ENCODE measurements at regions not wholly inside any gene's neighbourhood (a gene's known extent, or its start where the extent isn't known, plus 50 kb on each side); places are given as distances from the start of the nearest gene placed in this dataset.

DNA sequence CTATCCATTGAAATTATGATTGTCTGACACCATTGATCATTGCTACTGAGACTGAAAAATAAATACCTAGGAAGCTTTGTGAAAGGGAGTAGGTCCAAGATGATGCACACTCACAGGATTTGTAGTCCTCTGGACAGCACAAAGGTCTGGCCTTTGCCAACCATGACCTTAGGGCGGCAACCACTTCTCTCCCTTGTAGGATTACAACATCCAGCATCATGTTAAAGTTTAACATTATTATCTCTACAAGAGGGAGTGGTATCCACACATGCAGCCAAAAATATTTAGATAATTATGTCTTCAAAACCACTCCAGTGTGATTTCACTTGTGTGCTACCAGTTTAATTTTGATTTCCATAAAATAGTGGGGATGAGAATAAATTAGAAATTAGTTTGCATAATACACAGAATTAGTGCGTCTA is 51.1 kb upstream of the NHSL1 start:
- no peak for DNase-seq (ENCODE audit: low spot score)

GRCh38 chr6:138554146-138554545 is 54.9 kb upstream of the NHSL1 start:
- no peak for DNase-seq (ENCODE audit: low spot score)

GRCh38 chr6:138555421-138555988 is 56.2 kb upstream of the NHSL1 start:
- no peak for DNase-seq (ENCODE audit: low spot score)

- DNase-seq (ENCODE audit: low spot score): no peak
These were observed 57.9 kb upstream of the NHSL1 start for GRCh38 chr6:138557147-138557546.

DNA sequence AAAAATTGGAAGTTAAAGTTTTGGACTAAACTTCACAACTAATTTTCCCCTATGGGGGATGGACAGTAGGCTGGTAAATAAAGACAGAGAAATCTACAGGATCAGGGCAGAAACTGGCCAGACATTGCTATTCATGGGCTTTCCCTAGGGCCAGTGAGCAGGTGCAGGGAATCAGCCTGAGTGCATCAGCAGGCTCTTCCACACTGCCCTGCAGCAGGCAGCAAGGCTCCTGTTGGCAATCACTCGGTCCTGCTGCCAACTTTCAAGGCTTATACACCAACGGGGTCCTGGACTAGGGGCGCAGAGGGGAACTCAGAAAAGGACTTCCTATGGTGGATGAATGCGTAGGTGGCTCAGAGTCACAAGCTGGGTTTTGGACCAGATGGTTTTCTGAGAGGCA is 59.8 kb upstream of the NHSL1 start:
- no peak for DNase-seq (ENCODE audit: low spot score)

- no peak for DNase-seq (ENCODE audit: low spot score)
These were observed 61.0 kb upstream of the NHSL1 start for GRCh38 chr6:138560130-138560860.

- DNase-seq (ENCODE audit: low spot score): no peak
These were observed 63.4 kb upstream of the NHSL1 start for GRCh38 chr6:138562691-138563090.

DNA sequence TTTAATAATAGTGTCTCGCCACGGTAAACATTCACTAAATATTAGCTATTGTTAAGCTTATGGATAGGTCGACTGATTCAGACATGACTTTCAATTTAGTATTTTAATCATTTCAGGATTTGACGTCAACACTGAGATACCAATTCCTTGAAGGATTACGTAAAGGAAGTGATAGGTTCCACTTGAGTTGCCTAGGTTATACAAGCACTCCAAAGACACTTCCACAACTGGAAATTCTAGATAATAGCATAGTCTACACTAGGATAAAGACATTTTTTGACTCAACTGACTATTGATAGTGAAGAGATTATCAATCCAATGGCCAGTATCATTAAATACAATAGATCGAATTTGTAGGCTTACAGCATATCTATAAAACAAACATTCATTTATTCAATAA is 63.9 kb upstream of the NHSL1 start:
- no peak for DNase-seq (ENCODE audit: low spot score)

- no peak for DNase-seq (ENCODE audit: low spot score)
These were observed 64.4 kb upstream of the NHSL1 start for GRCh38 chr6:138563650-138564049.

DNA sequence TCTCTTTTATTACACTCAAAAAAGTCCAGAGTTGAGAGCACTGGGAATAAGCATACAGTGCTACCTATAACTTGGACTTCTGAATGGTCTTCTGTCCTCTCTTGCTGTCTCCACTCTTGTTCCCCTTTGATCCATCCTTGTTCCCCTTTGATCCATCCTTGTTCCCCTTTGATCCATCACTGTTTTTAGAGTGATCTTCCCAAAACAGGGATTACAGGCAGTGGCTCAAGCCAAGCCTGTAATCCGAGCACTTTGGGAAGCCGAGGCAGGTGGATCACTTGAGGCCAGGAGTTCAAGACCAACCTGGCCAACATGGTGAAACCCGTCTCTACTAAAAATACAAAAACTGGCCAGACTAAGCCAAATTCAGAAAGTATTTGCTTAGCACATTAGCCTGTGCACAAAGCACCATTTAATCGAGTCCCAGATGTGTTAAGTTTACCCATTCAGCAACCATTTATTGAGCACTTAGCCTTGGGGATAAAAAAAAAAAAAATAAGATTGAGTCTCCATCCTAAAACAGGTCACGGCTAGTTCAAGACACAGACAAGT is 65.0 kb upstream of the NHSL1 start:
- DNase-seq (ENCODE audit: low spot score): no peak

GRCh38 chr6:138567052-138567451 is 67.8 kb upstream of the NHSL1 start:
- no peak for DNase-seq (ENCODE audit: low spot score)

DNA sequence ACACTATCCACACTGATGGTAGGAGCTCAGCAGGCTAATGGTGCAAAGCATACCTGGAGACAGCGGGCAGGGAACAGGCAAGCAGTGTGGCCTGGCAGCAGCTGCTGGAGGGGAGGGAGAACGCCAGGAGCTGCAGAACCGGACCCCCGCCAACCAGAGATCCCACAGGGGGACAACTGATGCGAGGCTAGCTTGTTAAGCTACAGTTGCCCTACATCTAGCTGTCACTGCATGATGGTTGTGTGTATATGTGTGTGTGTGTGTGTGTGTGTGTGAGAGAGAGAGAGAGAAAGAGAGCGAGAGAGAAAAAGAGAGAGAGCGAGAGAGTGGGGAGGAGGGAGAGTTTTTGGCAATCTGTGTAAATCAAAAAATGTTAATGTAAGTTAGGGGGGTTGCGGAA is 69.7 kb upstream of the NHSL1 start:
- no peak for DNase-seq (ENCODE audit: low spot score)

GRCh38 chr6:138569554-138569953 is 70.3 kb upstream of the NHSL1 start:
- no peak for DNase-seq (ENCODE audit: low spot score)

DNA sequence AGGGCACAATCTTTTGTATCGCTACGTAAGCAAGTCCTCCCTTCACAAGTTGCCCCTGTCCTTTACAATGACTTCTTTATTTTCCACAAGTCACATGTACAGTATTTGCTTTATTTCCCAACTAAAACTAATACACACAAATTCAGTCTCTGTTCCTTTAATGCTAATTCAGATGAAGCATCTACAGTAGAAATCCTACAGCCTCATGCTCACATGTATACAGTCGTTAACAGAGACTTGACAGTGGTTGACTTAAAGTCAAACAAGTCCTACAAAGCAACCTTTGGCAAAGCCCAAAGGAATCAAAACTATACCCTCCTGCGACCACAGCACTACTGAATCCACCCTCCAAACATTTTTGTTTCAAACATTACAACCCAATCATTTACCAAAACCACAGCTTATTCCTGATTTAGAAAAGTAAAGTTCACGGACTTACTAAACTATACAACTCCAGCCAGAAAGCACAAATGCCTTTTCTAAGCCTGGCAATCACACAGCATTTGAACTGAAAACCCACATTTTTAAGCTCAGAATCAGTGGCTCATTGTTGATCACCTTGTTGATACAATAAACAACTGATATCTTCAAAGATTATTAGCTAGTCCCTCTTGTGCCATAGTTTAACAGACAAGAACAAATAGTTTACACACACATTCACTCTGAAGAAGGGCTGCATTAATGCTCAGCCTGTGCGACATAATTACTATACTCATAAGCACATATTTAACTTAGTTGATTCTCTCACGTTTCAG is 70.9 kb upstream of the NHSL1 start:
- DNase-seq (ENCODE audit: low spot score): no peak

DNA sequence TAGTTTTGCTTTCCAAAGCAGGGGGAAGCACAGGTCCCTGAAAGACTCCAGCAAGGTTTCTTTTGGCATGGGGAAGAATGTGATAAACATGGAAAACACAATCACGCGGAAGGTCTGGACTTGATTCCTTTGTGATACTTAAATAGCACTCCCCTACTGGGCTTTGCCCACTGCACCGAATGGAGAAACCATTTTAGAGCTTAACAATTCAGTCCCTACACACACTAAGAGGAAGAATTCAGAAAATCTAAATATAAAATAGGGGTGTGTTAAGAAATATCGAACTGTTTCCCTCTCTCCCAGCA is 71.4 kb upstream of the NHSL1 start:
- no peak for DNase-seq (ENCODE audit: low spot score)

GRCh38 chr6:138571181-138571580 is 71.9 kb upstream of the NHSL1 start:
- no peak for DNase-seq (ENCODE audit: low spot score)

DNA sequence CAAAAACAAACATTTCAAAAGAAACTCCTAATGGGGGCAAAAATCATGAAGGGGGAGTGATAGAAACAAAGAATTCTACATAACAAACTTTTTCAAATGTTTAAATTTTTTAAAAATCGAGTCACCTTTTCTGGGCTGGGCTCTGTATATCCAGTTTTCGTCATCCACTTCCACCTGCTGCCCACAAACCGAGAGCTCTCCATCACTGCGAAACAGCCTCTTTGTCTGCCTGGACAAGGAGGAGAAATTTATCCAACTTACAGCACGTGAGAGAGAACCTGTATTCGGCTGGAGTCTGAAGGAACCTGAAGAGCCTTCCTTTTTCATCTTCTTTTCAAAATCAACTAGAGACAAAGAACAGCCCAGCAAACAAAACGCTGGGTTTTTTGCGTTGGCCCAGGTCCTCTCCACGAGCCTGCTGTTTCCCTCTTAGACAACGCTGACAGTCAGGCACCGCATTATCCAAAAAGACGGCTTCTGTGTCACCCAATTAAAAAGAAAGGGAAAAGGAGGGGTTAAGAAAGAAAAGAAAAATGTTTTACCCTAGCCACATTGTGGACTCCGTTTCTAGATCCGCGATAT is 72.4 kb upstream of the NHSL1 start:
- DNase-seq (ENCODE audit: low spot score): no peak

- DNase-seq (ENCODE audit: low spot score): peak; percentile 46
These were observed 73.0 kb upstream of the NHSL1 start for GRCh38 chr6:138572167-138572875.

GRCh38 chr6:138572885-138573284 is 73.6 kb upstream of the NHSL1 start:
- DNase-seq (ENCODE audit: low spot score): no peak

GRCh38 chr6:138575257-138575656 is 76.0 kb upstream of the NHSL1 start:
- no peak for DNase-seq (ENCODE audit: low spot score)

- no peak for DNase-seq (ENCODE audit: low spot score)
These were observed 77.0 kb upstream of the NHSL1 start for GRCh38 chr6:138576313-138576712.
